ENCODE measurements at regions not wholly inside any gene's neighbourhood (a gene's known extent, or its start where the extent isn't known, plus 50 kb on each side); places are given as distances from the start of the nearest gene placed in this dataset.

DNA sequence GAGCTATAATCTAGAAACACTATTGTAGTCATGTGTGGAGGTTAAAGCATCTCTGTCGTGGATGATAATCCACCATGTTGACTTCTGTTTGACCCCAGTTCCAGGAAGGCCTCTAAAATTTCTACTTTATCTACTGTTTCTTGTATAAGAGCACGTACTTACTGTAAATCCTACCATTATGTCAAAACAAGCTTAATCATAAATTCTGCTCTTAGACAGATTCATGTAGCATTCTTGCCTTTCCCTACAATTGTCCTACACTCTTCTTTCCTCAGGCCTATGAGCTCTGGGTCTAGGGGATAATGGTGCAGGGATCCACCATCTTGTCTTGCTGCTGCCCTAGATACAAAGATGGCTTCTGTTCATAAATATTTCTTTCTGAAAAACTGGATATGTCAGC is 2594.3 kb downstream of the ARAP2 start:
- Histone ChIP-seq H2AFZ (ENCODE audit: low read length) (no peak overlapping the region), H3K14ac (ENCODE audit: insufficient read length) (no peak overlapping the region), H3K18ac (ENCODE audit: extremely low read depth, low read length) (no peak overlapping the region), H2BK12ac (ENCODE audit: low read depth, low read length) (no peak overlapping the region), H3K4ac (replicated peaks; ENCODE audit: insufficient read length, low read depth, low read length) (no peak overlapping the region), H3K79me2 (ENCODE audit: control insufficient read depth in 1 of 2, insufficient read depth in 2 of 2, low read length in 2 of 2) (no peaks in the 10 kb centered on the region), H3K27me3 (replicated peaks in 1 of 4; ENCODE audit: control insufficient read depth in 3 of 4, extremely low read depth in 1 of 4, insufficient read depth in 3 of 4, low read length in 3 of 4) (no peaks in the 10 kb centered on the region), H2BK15ac (ENCODE audit: low read length) (no peak overlapping the region), H3K4me1 (replicated peaks in 1 of 4; ENCODE audit: control insufficient read depth in 3 of 4, insufficient read depth in 4 of 4, low read length in 3 of 4) (no peaks in the 10 kb centered on the region), H3K27ac (ENCODE audit: low read depth, low read length) (no peak overlapping the region), H2BK5ac (ENCODE audit: low read depth, low read length) (no peak overlapping the region), H2BK120ac (replicated peaks; ENCODE audit: low read depth, low read length) (no peak overlapping the region), H3K4me3 (ENCODE audit: extremely low read depth in 1 of 4, insufficient read depth in 2 of 4, low read depth in 3 of 4, low read length in 4 of 4) (no peak overlapping the region), H2BK20ac (ENCODE audit: low read length) (no peak overlapping the region), H4K5ac (ENCODE audit: insufficient read length, low read depth, low read length) (no peak overlapping the region), H3K23ac (ENCODE audit: insufficient read length) (no peak overlapping the region), H3K4me2 (ENCODE audit: insufficient read depth in 1 of 2, low read depth in 2 of 2, low read length in 2 of 2) (no peak overlapping the region), H3K9me3 (ENCODE audit: insufficient read depth in 2 of 2, low read depth in 1 of 2, low read length in 1 of 2) (no peaks in the 10 kb centered on the region), H4K20me1 (replicated peaks in 1 of 2; ENCODE audit: control insufficient read depth in 1 of 2, insufficient read depth in 2 of 2, low read length in 2 of 2) (no peaks in the 10 kb centered on the region), H3K9ac (replicated peaks in 1 of 4; ENCODE audit: extremely low read depth in 1 of 4, low read depth in 3 of 4, low read length in 3 of 4) (no peak overlapping the region), H4K8ac (ENCODE audit: extremely low read depth, insufficient read depth, low read length) (no peak overlapping the region), H2AK5ac (ENCODE audit: low read depth, low read length) (no peak overlapping the region), H4K91ac (replicated peaks; ENCODE audit: insufficient read length, low read length) (no peak overlapping the region), H3K79me1 (ENCODE audit: low read depth, low read length) (no peaks in the 10 kb centered on the region), H3K36me3 (ENCODE audit: control insufficient read depth in 2 of 4, insufficient read depth in 4 of 4, low read length in 3 of 4) (no peaks in the 10 kb centered on the region), H3K23me2 (ENCODE audit: low read depth, low read length) (no peaks in the 10 kb centered on the region), H3K56ac (replicated peaks; ENCODE audit: insufficient read length, low read depth, low read length) (no peak overlapping the region)
- ChIA-PET POLR2A (ENCODE audit: partially characterized antibody) (no interaction called here), CTCF (ENCODE audit: partially characterized antibody) (interaction anchor here (0.6 to 2.2 kb wide), 11 partner anchors 8 to 1071 kb away, joined by 3 to 6 read pairs (median 4); no protein-coding TSS in a partner anchor)
- WGBS, 2 experiments (ENCODE audit: extremely low coverage in 1 of 2, insufficient coverage in 1 of 2, insufficient read length in 1 of 2, insufficient replicate concordance in 2 of 2, low coverage in 1 of 2, low lambda C conversion rate in 2 of 2, missing lambda C conversion rate in 1 of 2) = 90% methylated on average over 2 of the region's 2 CpGs; no CpG with 5 or more reads in 1 of the 2 experiments
- no peak for FAIRE-seq
- DNase-seq (ENCODE audit: low read depth in 1 of 2, low spot score in 2 of 2) = no peak
- TF ChIP-seq SP2 (IDR thresholded peaks at IDR 0.05; ENCODE audit: low read length) = no peak
- TF ChIP-seq RAD21 (IDR thresholded peaks at IDR 0.05 in 1 of 2, conservative IDR thresholded peaks at IDR 0.05 in 1 of 2; ENCODE audit: low read depth in 2 of 2, low read length in 2 of 2) = no peak
- TF ChIP-seq NRF1 (IDR thresholded peaks at IDR 0.05; ENCODE audit: low read depth, low read length) = no peak
- TF ChIP-seq JUN (IDR thresholded peaks at IDR 0.05; ENCODE audit: low read depth, low read length) = no peak
- TF ChIP-seq SIN3A (conservative IDR thresholded peaks at IDR 0.05 in 1 of 2, IDR thresholded peaks at IDR 0.05 in 1 of 2; ENCODE audit: low read depth in 1 of 2, low read length in 2 of 2) = no peak
- no peak for TF ChIP-seq HDAC2 (IDR thresholded peaks at IDR 0.05; ENCODE audit: borderline replicate concordance in 1 of 2, low read depth in 2 of 2, low read length in 2 of 2)
- TF ChIP-seq RNF2 (IDR thresholded peaks at IDR 0.05; ENCODE audit: borderline replicate concordance, low read depth, low read length, missing control alignments, poor library complexity, severe bottlenecking) = no peak
- no peak for TF ChIP-seq SP4 (IDR thresholded peaks at IDR 0.05; ENCODE audit: low read length)
- no peak for TF ChIP-seq RFX5 (IDR thresholded peaks at IDR 0.05; ENCODE audit: borderline replicate concordance, low read depth, low read length)
- no peak for TF ChIP-seq CHD1 (IDR thresholded peaks at IDR 0.05; ENCODE audit: low read depth, low read length)
- TF ChIP-seq FOSL1 (IDR thresholded peaks at IDR 0.05; ENCODE audit: insufficient read depth, low read depth, low read length) = no peak
- TF ChIP-seq CBX8 (IDR thresholded peaks at IDR 0.05; ENCODE audit: borderline replicate concordance, low read depth, low read length) = no peak
- TF ChIP-seq BACH1 (IDR thresholded peaks at IDR 0.05; ENCODE audit: low read length) = no peak
- no peak for TF ChIP-seq CEBPB (IDR thresholded peaks at IDR 0.05; ENCODE audit: low read depth, low read length)
